AG10803 (cell line): ENCODE measurements at regions not wholly inside any gene's neighbourhood (a gene's known extent, or its start where the extent isn't known, plus 50 kb on each side); places are given as distances from the start of the nearest gene placed in this dataset.

Experiments used
- DNase-seq: peaks from one replicate; pipeline ENCODE4 v3.0.0; 2010; ENCODE audit warnings: low read depth
- H3K4me3 ChIP-seq: 2 replicates; pipeline ENCODE4 v1.5.1; 2011; ENCODE audit warnings: mild to moderate bottlenecking, low read length, control low read depth
- TF ChIP-seq, protein P1 (sequence below): conservative IDR thresholded peaks from 2 replicates; pipeline ENCODE4 v1.5.1; 2011; ENCODE audit warnings: mild to moderate bottlenecking, low read length, control low read depth, inconsistent platforms

DNA sequence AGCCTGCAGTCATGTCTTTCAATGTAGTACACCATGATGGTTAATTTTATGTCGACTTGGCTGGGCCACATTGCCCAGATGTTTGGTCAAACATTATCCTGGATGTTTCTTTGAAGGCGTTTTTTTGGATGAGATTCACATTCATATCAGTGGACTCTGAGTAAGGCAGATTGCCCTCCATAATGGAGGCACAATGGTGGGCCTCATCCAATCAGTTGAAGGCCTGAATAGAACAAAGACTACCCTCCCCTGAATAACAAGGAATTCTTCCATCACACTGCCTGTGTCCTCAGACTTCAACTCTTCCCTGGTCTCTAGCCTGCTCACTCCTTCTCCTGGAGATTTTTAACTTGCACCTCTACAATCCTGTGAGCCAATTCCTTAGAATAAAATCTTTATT, 83.8 kb upstream of the CHL1 start:
- DNase-seq: no peak
- no peak overlapping the region for H3K4me3 ChIP-seq
- TF ChIP-seq, protein P1, sequence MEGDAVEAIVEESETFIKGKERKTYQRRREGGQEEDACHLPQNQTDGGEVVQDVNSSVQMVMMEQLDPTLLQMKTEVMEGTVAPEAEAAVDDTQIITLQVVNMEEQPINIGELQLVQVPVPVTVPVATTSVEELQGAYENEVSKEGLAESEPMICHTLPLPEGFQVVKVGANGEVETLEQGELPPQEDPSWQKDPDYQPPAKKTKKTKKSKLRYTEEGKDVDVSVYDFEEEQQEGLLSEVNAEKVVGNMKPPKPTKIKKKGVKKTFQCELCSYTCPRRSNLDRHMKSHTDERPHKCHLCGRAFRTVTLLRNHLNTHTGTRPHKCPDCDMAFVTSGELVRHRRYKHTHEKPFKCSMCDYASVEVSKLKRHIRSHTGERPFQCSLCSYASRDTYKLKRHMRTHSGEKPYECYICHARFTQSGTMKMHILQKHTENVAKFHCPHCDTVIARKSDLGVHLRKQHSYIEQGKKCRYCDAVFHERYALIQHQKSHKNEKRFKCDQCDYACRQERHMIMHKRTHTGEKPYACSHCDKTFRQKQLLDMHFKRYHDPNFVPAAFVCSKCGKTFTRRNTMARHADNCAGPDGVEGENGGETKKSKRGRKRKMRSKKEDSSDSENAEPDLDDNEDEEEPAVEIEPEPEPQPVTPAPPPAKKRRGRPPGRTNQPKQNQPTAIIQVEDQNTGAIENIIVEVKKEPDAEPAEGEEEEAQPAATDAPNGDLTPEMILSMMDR: no peak

DNA sequence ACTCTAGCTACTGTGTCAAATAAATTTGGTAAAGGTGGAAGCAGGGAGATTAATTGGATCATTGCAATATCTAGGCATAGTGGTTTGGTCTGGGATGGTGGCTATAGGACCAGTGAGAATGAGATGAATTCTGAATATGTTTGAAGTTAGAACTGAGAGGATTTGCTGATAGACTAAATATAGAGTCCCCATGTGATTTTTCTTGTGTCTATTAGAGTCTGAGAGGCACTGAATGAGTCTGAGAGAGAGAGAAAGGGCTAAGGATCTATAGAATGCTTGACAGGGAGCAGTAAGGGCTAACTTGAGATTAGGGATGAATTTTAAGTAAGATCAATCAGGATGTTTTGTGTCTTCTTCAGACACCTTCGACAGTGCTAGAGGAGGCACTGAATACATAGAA, 77.9 kb upstream of the CHL1 start:
- TF ChIP-seq, protein P1: no peak
- DNase-seq: no peak
- H3K4me3 ChIP-seq: no peak overlapping the region

DNA sequence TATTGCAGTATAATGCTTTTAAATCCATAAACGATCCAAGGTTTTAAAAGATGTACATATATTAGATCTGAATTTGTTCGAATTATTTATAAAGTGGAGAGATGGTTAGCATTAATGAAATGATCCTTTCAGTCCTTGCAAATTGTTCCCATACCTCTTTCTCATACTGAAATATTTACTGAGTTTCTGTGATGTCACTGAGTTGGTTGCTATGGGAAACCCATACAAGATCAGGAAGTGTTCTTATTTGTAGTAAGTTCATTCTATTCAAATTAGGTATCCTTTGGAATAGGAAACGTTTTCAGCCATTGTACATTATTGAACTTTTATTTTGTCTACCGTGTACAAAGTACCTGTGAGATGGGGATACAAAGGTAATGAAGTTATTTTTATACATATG, 73.2 kb upstream of the CHL1 start:
- no peak for DNase-seq
- TF ChIP-seq, protein P1: no peak
- H3K4me3 ChIP-seq: no peak overlapping the region

DNA sequence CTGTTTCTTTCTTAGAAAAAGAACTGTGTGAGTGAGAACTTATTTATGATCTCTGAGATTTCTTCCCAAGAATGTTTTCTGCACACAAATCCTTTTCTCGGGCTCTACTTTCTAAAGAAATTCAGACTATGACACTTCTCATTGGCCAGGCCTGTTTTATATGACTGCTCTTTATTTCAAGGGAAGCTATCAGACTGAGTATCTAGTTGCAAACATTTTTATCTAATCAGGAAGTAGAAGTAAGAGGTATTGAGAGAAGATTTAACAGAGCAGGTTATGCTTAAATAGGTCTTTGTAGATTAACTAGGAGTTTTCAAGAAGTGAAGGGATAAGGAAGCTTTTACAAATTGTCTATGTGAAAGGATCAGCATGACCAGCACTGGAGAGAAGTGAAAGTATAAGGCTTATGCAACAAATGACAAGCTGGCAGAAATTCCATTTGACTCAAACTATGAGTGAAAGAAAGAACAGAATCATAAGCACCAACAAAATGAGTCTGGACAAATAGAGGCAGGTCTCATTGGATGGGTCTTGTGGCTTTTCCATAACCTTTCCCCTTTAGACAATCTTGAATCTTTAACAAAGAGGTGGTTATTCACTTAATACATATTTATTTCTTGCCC, 71.9 kb upstream of the CHL1 start:
- no peak for DNase-seq
- H3K4me3 ChIP-seq: no peak overlapping the region
- TF ChIP-seq, protein P1: no peak

DNA sequence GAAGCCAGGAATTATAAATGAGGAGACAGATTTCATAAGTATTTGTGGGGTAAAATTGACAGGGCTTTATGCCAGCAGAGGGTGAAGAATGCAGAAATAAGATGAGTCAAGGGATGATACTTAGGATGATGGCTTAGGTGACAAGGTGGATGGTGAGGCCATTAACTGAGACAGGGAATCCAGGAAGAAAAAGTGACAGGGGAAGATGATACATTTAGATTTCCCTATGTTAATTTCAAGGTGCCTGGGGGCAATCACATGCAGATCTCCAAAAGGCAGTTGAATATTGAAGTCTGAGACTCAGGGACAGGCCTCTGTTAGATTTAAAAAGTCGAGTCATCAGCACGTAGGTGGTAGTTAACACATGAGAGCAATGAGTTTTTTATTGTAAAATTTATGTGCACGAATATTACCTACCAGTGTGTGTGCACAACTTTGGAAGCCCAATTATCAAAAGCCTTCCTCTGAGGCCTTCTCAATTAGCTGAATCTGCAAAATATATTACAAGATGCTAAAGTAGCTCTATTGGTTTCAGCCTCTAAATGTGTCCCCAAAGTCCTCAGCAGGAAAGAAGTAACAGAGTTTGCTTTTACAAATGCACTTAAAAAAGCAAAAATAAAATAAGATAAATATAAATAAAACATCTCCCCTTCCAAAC, 67.9 kb upstream of the CHL1 start:
- TF ChIP-seq, protein P1: no peak
- H3K4me3 ChIP-seq: no peak overlapping the region
- DNase-seq: no peak

DNA sequence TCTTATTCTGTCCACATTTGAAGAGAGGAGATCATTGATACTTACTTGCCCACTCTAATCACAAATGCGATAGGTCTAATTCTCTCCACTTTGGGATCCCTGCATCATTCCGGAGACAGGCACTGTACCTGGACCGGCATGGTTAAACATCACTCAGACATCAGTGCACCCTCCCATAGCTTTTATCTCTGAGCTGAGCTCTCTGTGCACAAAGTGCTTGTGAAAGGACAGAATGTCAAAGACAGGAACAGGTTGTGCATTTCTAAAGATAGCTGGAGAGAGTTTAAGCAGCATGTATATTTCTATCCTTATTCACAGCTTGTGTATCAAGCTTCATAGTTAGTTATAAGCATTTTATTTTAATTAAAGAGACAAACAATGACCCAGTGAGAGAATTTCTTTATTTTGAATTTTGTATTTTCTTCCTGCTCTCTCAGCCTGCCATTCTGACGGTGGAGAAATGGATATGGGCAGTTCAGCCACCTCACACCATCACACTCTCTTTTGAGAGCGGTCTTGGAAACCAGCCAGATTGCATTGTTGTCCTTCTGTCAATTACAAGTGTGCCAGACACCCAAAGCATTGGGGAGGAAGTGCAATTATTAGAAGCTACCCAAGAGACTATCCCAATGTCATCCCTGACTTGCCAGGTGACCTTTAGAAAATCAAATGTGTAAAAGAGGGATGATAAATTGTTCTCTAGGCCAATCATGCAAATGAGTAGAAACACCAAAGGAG, 65.2 kb upstream of the CHL1 start:
- TF ChIP-seq, protein P1: no peak
- H3K4me3 ChIP-seq: no peak overlapping the region
- no peak for DNase-seq

DNA sequence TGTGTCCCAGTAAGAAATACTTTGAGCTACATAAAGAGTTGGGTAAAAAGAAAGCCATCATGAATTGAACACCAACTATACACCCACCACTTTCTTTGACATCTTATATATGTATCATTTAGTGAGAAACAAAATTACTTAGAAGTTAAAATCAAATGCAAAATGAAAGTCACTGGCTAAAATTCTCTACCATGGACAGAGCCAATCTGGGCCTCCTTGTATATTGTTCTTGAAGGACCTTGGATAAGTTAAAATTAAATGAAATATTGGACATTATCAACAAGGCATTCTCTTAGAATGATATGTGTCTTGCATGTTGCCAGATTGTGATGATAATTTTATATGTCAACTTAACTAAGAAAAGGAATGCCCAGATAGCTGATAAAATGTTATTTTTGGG, 64.2 kb upstream of the CHL1 start:
- TF ChIP-seq, protein P1: no peak
- no peak overlapping the region for H3K4me3 ChIP-seq
- DNase-seq: no peak
